Adrenal gland (tissue), 5 donors: ENCODE measurements at regions not wholly inside any gene's neighbourhood (a gene's known extent, or its start where the extent isn't known, plus 50 kb on each side); places are given as distances from the start of the nearest gene placed in this dataset.

Experiments
- POLR2A ChIP-seq, 2 donors: fragments of 450-650 bp; IDR thresholded peaks; one replicate each; pipeline ENCODE4 v1.6.1; 2017; ENCODE audit warnings: antibody characterized with exemption in 2 of 2, mild to moderate bottlenecking in 2 of 2, moderate library complexity in 1 of 2
- TF ChIP-seq, protein P1 (sequence below), 6 experiments: fragments of 450-650 bp in 4 of 6; fragments of 200-600 bp in 2 of 6; sonication (generic) in 1 of 6; IDR thresholded peaks; 1 replicate in 5 of 6; 2 replicates in 1 of 6; pipeline versions ENCODE4 v1.5.1 to v1.8.0; 2016 to 2021; ENCODE audit warnings: antibody characterized with exemption in 6 of 6, mild to moderate bottlenecking in 2 of 6, moderate library complexity in 1 of 6
- donor health status: DM: no; HTN: no; CAD: no.

DNA sequence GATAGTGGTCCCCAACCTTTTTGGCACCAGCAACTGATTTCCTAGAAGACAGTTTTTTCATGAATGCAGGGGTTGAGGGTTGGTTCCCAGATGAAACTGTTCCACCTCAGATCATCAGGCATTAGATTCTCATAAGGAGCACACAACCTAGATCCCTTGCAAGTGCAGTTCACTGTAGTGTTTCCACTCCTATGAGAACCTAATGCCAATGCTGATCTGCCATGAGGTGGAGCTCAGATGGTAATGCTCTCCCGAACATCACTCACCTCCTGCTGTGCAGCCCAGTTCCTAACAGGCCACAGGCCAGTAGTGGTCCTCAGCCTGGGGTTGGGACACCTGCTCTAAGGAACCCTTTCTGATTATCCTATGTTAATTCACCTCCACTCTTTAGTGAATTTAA, 133.5 kb downstream of the SOX11 start:
- TF ChIP-seq, protein P1, sequence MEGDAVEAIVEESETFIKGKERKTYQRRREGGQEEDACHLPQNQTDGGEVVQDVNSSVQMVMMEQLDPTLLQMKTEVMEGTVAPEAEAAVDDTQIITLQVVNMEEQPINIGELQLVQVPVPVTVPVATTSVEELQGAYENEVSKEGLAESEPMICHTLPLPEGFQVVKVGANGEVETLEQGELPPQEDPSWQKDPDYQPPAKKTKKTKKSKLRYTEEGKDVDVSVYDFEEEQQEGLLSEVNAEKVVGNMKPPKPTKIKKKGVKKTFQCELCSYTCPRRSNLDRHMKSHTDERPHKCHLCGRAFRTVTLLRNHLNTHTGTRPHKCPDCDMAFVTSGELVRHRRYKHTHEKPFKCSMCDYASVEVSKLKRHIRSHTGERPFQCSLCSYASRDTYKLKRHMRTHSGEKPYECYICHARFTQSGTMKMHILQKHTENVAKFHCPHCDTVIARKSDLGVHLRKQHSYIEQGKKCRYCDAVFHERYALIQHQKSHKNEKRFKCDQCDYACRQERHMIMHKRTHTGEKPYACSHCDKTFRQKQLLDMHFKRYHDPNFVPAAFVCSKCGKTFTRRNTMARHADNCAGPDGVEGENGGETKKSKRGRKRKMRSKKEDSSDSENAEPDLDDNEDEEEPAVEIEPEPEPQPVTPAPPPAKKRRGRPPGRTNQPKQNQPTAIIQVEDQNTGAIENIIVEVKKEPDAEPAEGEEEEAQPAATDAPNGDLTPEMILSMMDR (IDR thresholded peaks at IDR 0.05) = no peak
- no peak for TF ChIP-seq POLR2A (IDR thresholded peaks at IDR 0.05)
